GM19240 (cell line): ENCODE measurements at regions not wholly inside any gene's neighbourhood (a gene's known extent, or its start where the extent isn't known, plus 50 kb on each side); places are given as distances from the start of the nearest gene placed in this dataset.

Experiments
- DNase-seq: peaks from one replicate; pipeline ENCODE4 v3.0.0; 2011; ENCODE audit warnings: low spot score; ENCODE audit not compliant: insufficient read length

GRCh38 chr10:3524086-3524960 is 260.7 kb downstream of the KLF6 start:
- no peak for DNase-seq

- DNase-seq, result no peak
Observed at GRCh38 chr10:3523309-3524050, 261.5 kb downstream of the KLF6 start.

GRCh38 chr10:3516923-3517255 is 268.1 kb downstream of the KLF6 start:
- DNase-seq, result no peak

DNA sequence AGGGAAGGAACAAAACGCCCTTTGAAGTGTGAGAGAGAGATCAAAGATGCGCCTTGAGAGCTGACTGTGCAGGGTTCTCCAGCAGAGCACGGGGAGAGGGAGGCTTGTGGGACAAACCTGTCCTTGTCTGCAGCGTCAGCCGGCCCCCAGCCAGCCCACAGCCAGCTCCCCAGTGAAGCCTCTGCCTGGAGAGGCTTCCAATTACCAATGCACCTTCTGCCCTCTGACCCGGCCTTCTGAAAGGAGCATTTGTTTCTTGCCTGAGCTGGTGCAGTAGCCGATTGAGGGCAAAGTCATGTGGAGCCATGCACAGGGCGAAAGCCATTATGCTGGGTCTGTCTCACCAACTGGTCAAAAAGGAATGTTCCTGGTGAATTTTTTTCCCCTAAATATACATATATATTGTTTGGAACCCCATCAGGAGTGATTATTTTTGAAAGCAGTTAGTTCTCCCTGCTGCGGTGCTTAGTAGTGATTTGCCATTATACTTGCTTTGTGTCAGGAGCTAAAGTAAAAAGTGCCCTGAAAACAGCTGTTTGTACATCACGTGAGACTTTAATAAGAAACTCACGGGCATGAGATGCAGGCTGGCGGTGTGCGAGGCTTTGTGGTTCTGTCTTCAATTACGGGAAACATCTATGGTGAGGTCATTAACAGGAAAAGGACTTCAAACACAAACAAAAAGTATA is 268.6 kb downstream of the KLF6 start:
- no peak for DNase-seq

DNA sequence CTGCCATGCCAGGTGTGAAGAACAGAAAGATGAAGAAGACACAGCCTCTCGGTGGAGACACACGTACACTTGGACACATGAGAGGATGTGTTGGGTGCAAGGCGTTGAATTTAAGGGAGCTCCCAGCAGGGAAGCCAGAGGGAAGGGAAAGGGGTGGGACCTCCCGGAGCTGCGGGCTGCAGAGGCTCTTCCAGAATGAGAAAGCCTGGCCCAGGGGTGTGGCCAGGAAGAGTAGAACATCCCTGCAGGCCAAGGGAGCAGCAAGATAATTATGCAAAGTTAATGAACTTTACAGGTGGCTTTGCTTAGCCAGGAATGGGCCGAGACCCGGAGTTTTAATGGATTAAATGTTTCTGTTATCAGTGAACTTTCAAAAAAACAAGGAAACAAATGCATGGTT is 270.3 kb downstream of the KLF6 start:
- no peak for DNase-seq

DNA sequence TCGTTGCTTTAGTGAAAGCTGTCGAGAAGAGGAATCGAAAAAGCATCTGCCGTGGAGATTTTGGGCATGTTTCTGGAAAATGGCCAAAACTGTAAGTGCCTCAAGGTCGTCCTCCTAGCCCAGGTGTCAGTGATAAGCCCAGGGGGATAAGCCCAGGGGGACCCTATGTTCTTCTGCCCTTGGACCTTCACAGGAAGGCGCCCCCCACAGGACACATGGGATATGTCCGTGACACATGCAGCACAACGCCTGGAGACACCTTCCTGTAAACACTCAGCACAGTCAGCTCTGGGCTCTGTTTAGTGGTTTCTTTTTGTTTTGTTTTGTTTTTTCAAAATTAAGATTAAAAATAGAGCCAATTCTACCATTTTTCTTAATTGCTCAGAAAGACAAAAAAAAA is 272.7 kb downstream of the KLF6 start:
- DNase-seq, result no peak

DNA sequence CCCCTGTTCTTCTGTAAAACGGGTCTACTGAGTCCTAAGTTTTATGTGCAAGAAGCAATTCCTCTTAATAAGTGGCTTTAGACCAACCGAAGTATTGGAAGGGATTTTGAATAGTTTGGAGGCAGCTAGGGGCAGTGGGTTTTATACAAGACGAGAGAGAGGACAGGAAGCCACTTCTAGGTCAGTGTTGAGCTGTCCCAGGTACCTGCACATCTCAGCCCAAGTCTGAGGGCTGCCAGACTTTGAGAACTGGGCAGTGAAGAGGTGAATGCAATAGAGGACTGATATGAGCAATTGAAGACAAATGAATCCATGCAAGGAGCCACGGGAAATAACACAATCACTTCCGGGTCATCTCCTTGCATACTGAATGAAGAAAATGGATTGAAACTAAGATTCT is 273.5 kb downstream of the KLF6 start:
- no peak for DNase-seq

- no peak for DNase-seq
Observed at GRCh38 chr10:3510741-3511140, 274.3 kb downstream of the KLF6 start.

- DNase-seq, result no peak
Observed at GRCh38 chr10:3509355-3509754, 275.7 kb downstream of the KLF6 start.

GRCh38 chr10:3503299-3503698 is 281.7 kb downstream of the KLF6 start:
- DNase-seq, result no peak

DNA sequence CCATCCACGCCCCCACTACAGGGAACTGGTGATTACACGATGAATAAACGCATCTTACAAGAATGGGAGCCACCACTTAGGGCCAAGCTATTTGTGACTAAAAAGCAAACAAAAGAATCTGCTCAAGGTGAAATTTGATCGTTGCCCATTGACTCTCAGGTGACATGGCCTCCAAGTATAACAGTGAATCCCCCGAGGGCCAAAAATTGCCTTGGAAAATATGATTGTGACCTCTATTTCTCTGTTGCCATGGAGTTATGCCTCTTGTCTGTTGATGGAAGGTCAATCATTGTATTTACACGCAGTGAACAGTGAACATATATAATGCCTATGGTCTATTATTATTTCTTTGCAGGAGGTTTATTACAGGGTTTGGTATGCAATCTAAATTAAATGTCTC is 282.3 kb downstream of the KLF6 start:
- no peak for DNase-seq

DNA sequence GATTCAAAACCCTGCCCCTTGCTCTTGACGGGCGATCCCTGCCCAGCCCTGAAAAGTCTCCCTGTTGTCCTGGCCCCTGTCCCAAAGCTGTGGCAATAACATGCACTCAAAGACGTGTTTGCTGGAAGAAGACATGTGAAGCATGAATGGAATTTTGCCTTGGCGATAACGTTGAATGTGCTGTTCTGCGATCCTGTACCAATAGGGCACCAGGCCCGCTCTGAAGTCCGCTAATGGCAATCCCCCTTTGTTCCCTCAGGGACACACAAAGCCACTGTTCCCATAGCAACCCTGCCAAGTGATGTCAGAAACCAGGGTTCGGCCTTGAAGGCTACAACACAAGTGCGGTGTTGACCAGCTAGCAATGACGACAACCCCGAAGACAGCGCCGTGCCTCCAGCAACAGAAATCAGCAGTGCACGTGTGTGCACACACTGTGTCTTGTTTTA is 284.6 kb downstream of the KLF6 start:
- DNase-seq, result no peak

- no peak for DNase-seq
Observed at GRCh38 chr10:3499120-3499519, 285.9 kb downstream of the KLF6 start.

DNA sequence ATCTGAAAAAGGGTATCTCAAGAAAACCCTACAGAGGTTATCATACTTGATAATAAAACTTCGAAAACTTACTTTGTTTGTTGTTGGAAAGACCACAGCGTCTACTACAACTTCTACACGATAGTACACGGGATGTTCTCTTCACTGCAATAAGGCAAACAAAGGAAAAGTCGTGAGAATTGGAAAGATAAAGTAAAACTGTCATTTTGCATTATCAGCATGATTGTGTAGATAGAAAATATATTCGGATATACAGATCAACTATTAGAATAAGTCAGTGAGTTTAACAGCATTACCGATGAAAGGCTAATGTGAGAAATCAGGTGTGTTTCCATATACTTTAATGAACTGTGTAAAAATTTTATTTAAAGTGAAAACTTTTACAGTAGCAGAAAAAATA is 287.4 kb downstream of the KLF6 start:
- DNase-seq, result no peak

DNA sequence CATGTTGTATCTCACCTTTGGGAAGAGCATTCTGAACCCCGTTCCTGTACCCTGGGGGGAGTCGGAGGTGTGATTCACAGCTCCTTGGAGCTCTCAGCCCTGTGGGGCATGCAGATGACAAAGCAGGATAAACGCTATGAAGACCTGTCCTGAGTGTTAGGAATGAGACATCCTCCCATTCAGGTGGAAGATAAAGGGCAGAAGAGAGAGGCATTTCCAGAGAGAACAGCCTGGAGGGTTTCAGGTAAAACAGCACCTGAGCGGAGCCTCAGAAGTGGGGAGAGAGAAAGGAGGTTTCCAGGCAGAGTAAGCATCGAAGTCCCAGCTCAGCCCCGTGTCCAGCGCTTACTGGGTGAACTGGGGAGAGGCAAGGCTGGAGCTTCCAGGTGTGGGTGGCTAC is 288.9 kb downstream of the KLF6 start:
- DNase-seq, result no peak

DNA sequence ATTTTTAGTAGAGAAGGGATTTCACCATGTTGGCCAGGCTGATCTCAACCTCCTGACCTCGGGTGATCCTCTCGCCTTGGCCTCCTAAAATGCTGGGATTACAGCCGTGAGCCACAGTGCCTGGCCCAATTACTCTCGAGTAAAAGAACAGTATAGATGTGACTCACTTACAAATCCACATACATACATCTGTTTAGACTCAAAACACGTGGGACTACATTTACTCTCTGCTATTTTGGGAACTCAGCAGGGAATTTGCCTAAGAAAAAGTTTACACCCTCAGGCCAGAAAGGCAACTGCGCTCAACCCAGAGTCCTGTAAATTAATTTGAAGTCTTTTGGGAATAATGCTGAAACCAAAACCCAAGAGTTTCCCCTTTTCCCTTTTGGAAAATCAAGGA is 289.7 kb downstream of the KLF6 start:
- DNase-seq, result no peak

- DNase-seq, result no peak
Observed at GRCh38 chr10:3494838-3495230, 290.2 kb downstream of the KLF6 start.

DNA sequence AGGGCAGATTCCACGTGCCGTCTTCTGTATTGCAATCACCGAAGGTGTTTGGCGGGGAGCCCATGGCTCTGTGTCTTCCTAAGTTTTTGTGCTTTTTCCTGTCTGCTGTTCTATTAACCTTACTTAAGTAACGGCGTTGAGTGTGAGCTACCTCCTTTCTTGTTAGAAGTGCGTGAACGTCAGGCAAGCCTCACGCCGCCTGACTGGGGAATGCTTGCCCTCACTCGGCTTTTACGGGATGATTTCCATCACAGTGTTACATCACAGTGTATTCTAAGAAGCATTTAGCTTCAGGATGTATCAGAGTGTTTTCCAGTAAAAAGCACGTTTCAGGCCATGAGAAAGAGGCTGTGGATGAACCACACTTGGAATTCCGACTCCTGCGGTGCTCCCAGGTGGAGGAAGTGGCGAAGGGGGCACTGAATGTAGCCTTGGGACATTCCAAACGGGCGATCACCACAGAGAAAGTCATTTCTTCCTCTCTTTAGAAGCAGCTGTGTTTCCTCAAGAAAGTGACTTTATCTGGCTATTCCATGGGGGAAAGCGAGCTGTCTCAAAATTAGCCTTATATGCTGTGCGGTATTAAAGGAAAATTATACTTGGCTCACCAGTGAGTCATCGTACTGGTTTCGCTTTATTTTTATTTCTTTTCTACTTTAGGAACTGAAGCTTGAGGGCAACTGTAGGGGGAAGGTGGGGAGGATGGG is 290.7 kb downstream of the KLF6 start:
- DNase-seq, result no peak

GRCh38 chr10:3493621-3494020 is 291.4 kb downstream of the KLF6 start:
- DNase-seq, result no peak

DNA sequence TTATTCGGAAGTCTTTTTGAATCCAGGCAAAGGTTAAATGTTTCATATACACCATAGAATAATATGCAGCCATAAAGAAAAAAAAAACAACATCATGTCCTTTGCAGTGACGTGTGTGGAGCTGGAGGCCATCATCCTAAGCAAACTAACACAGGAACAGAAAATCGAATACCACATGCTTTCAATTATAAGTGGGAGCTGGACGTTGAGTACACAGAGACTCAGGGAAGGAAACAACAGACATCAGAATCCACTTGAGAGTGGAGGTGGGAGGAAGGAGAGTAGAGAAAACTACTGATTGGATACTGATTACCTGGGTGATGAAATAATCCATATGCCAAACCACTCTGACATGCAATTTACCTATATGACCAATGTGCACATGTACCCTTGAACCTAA is 293.4 kb downstream of the KLF6 start:
- no peak for DNase-seq

- no peak for DNase-seq
Observed at GRCh38 chr10:3487228-3487627, 297.8 kb downstream of the KLF6 start.
